Left ventricle myocardium inferior (tissue), 1 donor: ENCODE measurements at regions not wholly inside any gene's neighbourhood (a gene's known extent, or its start where the extent isn't known, plus 50 kb on each side); places are given as distances from the start of the nearest gene placed in this dataset.

Experiments
- DNase-seq: peaks from one replicate; pipeline ENCODE4 v3.0.0-alpha.2; 2020
- H3K27ac ChIP-seq: fragments of 200-600 bp; replicated peaks from 2 replicates; pipeline ENCODE4 v1.8.0; 2021
- H3K27me3 ChIP-seq: fragments of 200-600 bp; 2 replicates; pipeline ENCODE4 v1.8.0; 2021; ENCODE audit warnings: low read depth
- H3K36me3 ChIP-seq: fragments of 200-600 bp; 2 replicates; pipeline ENCODE4 v1.8.0; 2021
- H3K4me1 ChIP-seq: fragments of 200-600 bp; 2 replicates; pipeline ENCODE4 v1.8.0; 2021
- H3K4me3 ChIP-seq: fragments of 200-600 bp; 2 replicates; pipeline ENCODE4 v1.8.0; 2021; ENCODE audit warnings: mild to moderate bottlenecking, moderate library complexity
- H3K9me3 ChIP-seq: fragments of 200-600 bp; replicated peaks from 2 replicates; pipeline ENCODE4 v1.8.0; 2021
- intact Hi-C: fragments of 100-400 bp; cut with micrococcal nuclease; formaldehyde crosslinking; loops from one replicate; pipeline ENCODE4 v1.11.0; 2022
- TF ChIP-seq, protein P1 (sequence below): fragments of 200-600 bp; IDR thresholded peaks from 2 replicates; pipeline ENCODE4 v1.8.0; 2021; ENCODE audit warnings: antibody characterized with exemption, mild to moderate bottlenecking, borderline replicate concordance
- donor health status: DM: no; HTN: yes; CAD: no; lungs with severe emphysema.

DNA sequence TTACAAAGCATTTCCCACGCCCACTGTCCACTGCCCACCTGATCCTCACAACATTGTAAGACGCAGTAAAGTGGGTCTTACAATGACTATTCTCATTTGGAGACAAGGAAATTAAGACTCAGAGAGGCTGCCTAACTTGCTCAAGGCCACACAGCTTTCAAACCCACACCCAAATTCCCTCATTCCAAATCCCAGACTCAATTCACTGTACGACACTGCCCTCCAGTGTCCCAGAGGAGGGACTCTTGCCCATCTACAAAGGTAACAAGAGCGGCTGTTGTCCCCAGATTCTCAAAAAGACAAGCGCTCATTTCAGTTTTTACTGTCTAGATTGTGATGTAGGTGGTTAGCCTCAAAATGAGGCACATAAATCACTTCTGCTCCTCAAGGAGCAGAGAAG lies 184.6 kb downstream of the ACTL7B start:
- no peak for DNase-seq
- TF ChIP-seq, protein P1, sequence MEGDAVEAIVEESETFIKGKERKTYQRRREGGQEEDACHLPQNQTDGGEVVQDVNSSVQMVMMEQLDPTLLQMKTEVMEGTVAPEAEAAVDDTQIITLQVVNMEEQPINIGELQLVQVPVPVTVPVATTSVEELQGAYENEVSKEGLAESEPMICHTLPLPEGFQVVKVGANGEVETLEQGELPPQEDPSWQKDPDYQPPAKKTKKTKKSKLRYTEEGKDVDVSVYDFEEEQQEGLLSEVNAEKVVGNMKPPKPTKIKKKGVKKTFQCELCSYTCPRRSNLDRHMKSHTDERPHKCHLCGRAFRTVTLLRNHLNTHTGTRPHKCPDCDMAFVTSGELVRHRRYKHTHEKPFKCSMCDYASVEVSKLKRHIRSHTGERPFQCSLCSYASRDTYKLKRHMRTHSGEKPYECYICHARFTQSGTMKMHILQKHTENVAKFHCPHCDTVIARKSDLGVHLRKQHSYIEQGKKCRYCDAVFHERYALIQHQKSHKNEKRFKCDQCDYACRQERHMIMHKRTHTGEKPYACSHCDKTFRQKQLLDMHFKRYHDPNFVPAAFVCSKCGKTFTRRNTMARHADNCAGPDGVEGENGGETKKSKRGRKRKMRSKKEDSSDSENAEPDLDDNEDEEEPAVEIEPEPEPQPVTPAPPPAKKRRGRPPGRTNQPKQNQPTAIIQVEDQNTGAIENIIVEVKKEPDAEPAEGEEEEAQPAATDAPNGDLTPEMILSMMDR: peak; percentile 7
- H3K27me3 ChIP-seq: peaks cover 5% of the 10 kb centered on the region
- H3K36me3 ChIP-seq: no peaks in the 10 kb centered on the region
- no peaks in the 10 kb centered on the region for H3K9me3 ChIP-seq
- intact Hi-C loops: no loop called here
- H3K4me1 ChIP-seq: no peaks in the 10 kb centered on the region
- H3K27ac ChIP-seq: no peak overlapping the region
- H3K4me3 ChIP-seq: no peak overlapping the region

DNA sequence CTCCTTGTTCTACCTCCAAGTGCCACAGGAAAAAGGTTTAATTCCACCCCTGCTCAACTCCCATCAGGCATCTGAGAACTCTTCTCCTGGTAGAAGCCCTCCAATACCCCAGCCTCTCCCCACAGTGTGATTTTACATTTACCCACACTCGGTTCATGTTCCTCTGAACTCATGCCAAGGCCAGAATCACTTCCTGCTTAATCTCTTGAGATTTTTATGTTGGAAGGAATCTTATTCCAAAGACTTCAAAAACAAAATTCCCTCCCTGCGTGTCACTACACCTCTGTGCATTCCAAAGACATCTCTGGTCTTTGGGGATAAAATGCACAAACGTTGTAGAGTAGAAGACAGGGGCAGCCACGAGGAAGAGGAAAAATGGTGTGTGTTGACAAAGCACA lies 186.8 kb downstream of the ACTL7B start:
- no peaks in the 10 kb centered on the region for H3K36me3 ChIP-seq
- intact Hi-C loops: no loop called here
- H3K4me1 ChIP-seq: no peaks in the 10 kb centered on the region
- peaks cover 3% of the 10 kb centered on the region for H3K27me3 ChIP-seq
- H3K9me3 ChIP-seq: no peaks in the 10 kb centered on the region
- no peak overlapping the region for H3K4me3 ChIP-seq
- TF ChIP-seq, protein P1: no peak
- no peak for DNase-seq
- H3K27ac ChIP-seq: no peak overlapping the region

DNA sequence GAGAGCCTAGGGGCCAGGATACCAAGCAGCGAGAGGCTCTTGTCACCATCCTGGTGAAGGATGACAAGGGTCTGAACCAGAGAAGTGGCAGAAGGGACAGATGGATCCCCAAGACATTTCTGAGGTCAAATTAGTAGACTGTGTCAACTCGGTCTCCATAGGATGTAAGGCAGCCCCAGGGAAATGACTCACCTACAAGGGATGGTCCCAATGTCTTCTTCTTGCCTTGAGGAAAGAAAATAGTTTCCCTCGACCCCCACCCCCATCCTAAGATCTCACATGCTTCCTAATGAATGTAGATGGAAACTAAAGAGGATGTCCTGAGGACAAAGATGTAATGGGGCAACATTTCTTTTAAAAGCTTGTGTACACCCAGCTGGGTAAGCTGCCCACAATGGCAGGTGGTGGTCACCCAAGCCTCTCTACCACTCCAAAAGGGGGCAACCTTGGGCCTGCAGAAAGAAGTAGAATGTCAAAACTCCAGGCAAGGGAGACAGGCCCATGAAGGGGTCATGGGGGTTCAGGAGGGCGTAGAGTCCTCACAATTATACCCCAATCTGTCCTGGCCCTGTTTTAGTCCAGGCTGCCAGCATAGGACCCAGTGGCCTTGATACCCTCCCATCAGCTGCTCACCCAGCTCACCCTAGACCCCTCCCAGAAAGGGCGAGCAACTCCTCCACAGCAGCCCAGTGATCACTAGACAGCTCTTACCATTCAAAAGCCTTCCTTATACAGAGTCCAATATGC lies 187.4 kb downstream of the ACTL7B start:
- intact Hi-C loops: no loop called here

DNA sequence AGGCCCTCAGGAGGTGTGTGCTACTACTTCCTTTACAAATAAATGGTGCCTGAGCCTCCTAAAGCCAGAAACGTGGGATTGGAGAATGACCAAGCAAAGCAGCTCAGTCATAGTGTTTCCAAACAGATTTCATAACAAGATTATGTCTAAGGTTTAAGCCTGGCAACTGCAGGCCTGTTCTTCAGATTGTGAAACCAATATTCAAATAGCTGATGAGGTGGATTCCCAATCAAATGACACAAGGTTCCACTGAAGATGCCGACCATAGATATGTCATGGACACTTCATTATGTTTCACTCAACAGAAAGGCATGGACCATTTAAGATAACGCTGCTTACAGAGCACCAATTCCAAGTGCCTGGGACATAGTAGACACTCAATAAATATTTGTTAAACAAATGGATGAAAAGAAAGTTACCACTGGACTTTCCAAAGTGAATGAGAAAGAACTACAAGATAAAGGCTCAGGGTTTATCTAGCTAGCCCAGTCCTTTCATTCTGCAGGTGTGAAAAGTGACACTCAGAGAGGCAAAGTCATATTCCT lies 189.5 kb downstream of the ACTL7B start:
- intact Hi-C loops: no loop called here
- Histone ChIP-seq H3K27me3 (no peaks in the 10 kb centered on the region), H3K4me3 (no peak overlapping the region), H3K36me3 (no peaks in the 10 kb centered on the region), H3K9me3 (no peaks in the 10 kb centered on the region), H3K27ac (no peak overlapping the region), H3K4me1 (no peaks in the 10 kb centered on the region)
- DNase-seq: no peak
- TF ChIP-seq, protein P1: no peak

More for the DNA sequence above, 187.4 kb downstream of the ACTL7B start:
- Histone ChIP-seq H3K27me3 (no peaks in the 10 kb centered on the region), H3K27ac (no peak overlapping the region), H3K4me1 (no peaks in the 10 kb centered on the region), H3K9me3 (no peaks in the 10 kb centered on the region), H3K36me3 (no peaks in the 10 kb centered on the region), H3K4me3 (no peak overlapping the region)
- DNase-seq: no peak
- TF ChIP-seq, protein P1: no peak

DNA sequence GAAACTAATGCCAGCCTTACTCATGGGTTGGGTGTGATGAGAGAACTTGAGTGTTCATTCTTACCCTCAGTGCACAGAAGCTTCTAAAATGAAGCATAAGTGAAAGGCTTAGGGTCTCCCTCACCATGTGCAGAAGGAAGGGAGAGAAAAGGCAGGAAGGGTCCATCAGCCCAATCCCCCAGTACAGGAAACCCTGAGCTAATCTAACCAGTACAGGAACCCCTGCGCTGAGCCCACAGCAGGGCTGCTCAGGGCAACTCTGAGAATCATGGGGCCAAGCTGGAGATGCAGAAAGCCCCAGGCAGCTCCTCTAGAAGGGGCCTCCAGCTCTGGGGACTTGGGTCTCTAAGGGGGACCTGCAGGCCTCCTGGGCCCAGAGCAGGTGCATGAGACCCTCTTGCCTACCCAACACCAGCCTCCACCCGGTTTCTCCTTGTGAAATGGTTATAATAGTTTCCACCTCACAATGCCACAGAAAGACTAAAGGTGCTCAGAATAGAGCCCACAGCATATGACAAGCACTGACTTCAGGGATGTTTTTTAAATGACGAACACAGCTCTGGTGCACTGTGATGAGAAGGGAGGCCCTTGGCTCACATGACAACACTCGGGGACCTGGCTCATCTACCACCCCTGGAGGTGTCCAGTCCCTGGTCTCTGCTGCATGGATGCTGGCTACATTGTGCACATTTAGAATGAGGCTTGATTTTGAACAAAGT lies 190.1 kb downstream of the ACTL7B start:
- TF ChIP-seq, protein P1: no peak
- intact Hi-C loops: no loop called here
- DNase-seq: no peak
- Histone ChIP-seq H3K27me3 (no peaks in the 10 kb centered on the region), H3K27ac (no peak overlapping the region), H3K9me3 (no peaks in the 10 kb centered on the region), H3K4me3 (no peak overlapping the region), H3K36me3 (no peaks in the 10 kb centered on the region), H3K4me1 (no peaks in the 10 kb centered on the region)
